Gastroesophageal sphincter (tissue), 3 donors: ENCODE measurements at regions not wholly inside any gene's neighbourhood (a gene's known extent, or its start where the extent isn't known, plus 50 kb on each side); places are given as distances from the start of the nearest gene placed in this dataset.

ENCODE experiments used
- CTCF ChIP-seq, 4 experiments: fragments of 200-600 bp in 2 of 4; fragments of 450-650 bp in 2 of 4; sonication (generic) in 1 of 4; IDR thresholded peaks; one replicate each; pipeline ENCODE4 v1.5.1; 2017 to 2019; ENCODE audit warnings: antibody characterized with exemption in 4 of 4, mild to moderate bottlenecking in 2 of 4, moderate library complexity in 2 of 4
- EP300 ChIP-seq: sonication (generic); formaldehyde crosslinking; IDR thresholded peaks from one replicate; pipeline ENCODE4 v1.6.1; 2017; ENCODE audit warnings: antibody characterized with exemption, mild to moderate bottlenecking
- POLR2A ChIP-seq, 2 donors: fragments of 450-650 bp; IDR thresholded peaks; one replicate each; pipeline ENCODE4 v1.6.1; 2017; ENCODE audit warnings: antibody characterized with exemption in 2 of 2, mild to moderate bottlenecking in 2 of 2, moderate library complexity in 1 of 2
- POLR2AphosphoS5 ChIP-seq: sonication (generic); formaldehyde crosslinking; IDR thresholded peaks from one replicate; pipeline ENCODE4 v1.6.1; 2017; ENCODE audit warnings: antibody characterized with exemption

DNA sequence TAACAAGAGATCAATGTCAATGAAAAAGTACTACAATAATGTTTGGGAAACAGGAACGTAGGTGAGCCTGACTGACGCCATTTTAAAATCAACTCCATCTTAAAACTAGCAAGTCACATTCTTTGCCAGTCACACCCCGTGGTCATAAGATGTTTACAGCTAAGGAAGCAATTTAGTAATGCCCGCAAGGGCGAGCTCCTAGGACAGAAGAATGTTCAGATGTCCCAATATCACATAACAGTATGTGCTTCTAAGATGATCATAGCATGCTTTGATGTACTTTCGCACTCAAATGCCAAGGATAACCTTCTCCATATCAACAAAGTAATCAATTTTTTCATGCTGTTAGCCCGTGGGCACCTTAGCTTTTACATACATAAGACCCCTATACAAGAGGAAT, 113.8 kb upstream of the EGFR start:
- no peak for TF ChIP-seq POLR2A (IDR thresholded peaks at IDR 0.05)
- no peak for TF ChIP-seq CTCF (IDR thresholded peaks at IDR 0.05)
- no peak for TF ChIP-seq POLR2AphosphoS5
- TF ChIP-seq EP300, result no peak
